GM12878 (cell line): ENCODE measurements at regions not wholly inside any gene's neighbourhood (a gene's known extent, or its start where the extent isn't known, plus 50 kb on each side); places are given as distances from the start of the nearest gene placed in this dataset.

Experiments used
- ATAC-seq: fragments of 200-7000 bp; cut with Tn5 transposase; 3 replicates; pipeline ENCODE4 v1.9.1; 2020; ENCODE audit warnings: mild to moderate bottlenecking, moderate library complexity
- BruUV-seq: library from RNA; stranded (reverse); fragments of 400-500 nt; replicated peaks from 2 replicates; lab custom pipeline; 2021; lab: Mats Ljungman, UMichigan
- CTCF ChIA-PET: fragments of 300-600 bp; sonication (Branson Sonifier 250); formaldehyde crosslinking; extraction: SDS; loops from one replicate; lab custom pipeline; 2021; ENCODE audit warnings: inconsistent platforms; lab: Yijun Ruan, JAX
- POLR2A ChIA-PET: fragments of 350-600 bp; formaldehyde crosslinking; extraction: SDS; loops from one replicate; lab custom pipeline; 2021; ENCODE audit warnings: inconsistent platforms; lab: Charles Lee
- RAD21 ChIA-PET: fragments of 300-600 bp; sonication (Branson Sonifier 250); formaldehyde crosslinking; loops from one replicate; lab custom pipeline; 2023; ENCODE audit warnings: antibody characterized with exemption; ENCODE audit not compliant: unreplicated experiment; lab: Charles Lee
- SMC1A ChIA-PET: fragments of 300-600 bp; sonication (Branson Sonifier 250); formaldehyde crosslinking; loops from one replicate; lab custom pipeline; 2023; ENCODE audit not compliant: unreplicated experiment, uncharacterized antibody; lab: Charles Lee
- DNase-seq: peaks from one replicate; pipeline ENCODE4 v3.0.0-alpha.2; 2011; ENCODE audit warnings: low read depth, low spot score
- FAIRE-seq: peaks from 3 replicates; lab custom pipeline; 2011; peaks lifted over from hg19 to GRCh38; lab: Jason Lieb, UNC
- H2AFZ ChIP-seq: 2 replicates; pipeline ENCODE4 v1.6.0; 2011; ENCODE audit warnings: low read depth, low read length, control low read depth; ENCODE audit not compliant: control insufficient read depth
- H3K27ac ChIP-seq: 2 replicates; pipeline ENCODE4 v1.5.1; 2011; ENCODE audit warnings: control low read depth; ENCODE audit not compliant: control insufficient read depth, insufficient read depth
- H3K27me3 ChIP-seq, 2 experiments: replicated peaks in 1 of 2; 2 replicates each; pipeline versions ENCODE4 v1.6.0 to v1.6.1; 2011; ENCODE audit warnings: low read length in 1 of 2; ENCODE audit not compliant: control insufficient read depth in 2 of 2, insufficient read depth in 2 of 2
- H3K36me3 ChIP-seq, 2 experiments: 2 replicates each; pipeline ENCODE4 v1.5.1; 2011; ENCODE audit warnings: low read length in 1 of 2; ENCODE audit not compliant: control insufficient read depth in 2 of 2, insufficient read depth in 2 of 2
- H3K4me1 ChIP-seq: 2 replicates; pipeline ENCODE4 v1.6.1; 2011; ENCODE audit warnings: mild to moderate bottlenecking, low read length, moderate library complexity, mixed read lengths; ENCODE audit not compliant: control insufficient read depth, insufficient read depth
- H3K4me2 ChIP-seq: 2 replicates; pipeline ENCODE4 v1.6.0; 2011; ENCODE audit warnings: control low read depth; ENCODE audit not compliant: control insufficient read depth, insufficient read depth
- H3K4me3 ChIP-seq: fragments of 200-600 bp; sonication (generic); 2 replicates; pipeline ENCODE4 v1.5.1; 2016
- H3K79me2 ChIP-seq: 2 replicates; pipeline ENCODE4 v1.6.0; 2011; ENCODE audit warnings: low read length; ENCODE audit not compliant: control insufficient read depth, insufficient read depth
- H3K9ac ChIP-seq: 2 replicates; pipeline ENCODE4 v1.8.0; 2011; ENCODE audit warnings: low read length, control low read depth, mixed read lengths; ENCODE audit not compliant: control insufficient read depth, insufficient read depth
- H3K9me3 ChIP-seq: replicated peaks from 3 replicates; pipeline ENCODE4 v1.5.1; 2011; ENCODE audit warnings: mild to moderate bottlenecking, low read length; ENCODE audit not compliant: control insufficient read depth, insufficient read depth
- H4K20me1 ChIP-seq: 2 replicates; pipeline ENCODE4 v1.6.0; 2011; ENCODE audit not compliant: control insufficient read depth, insufficient read depth
- BCL3 ChIP-seq: IDR thresholded peaks from 2 replicates; pipeline ENCODE4 v1.6.1; 2011; ENCODE audit warnings: borderline replicate concordance, low read depth, mild to moderate bottlenecking, moderate library complexity, low read length; ENCODE audit not compliant: insufficient read depth, poor library complexity, severe bottlenecking
- CUX1 ChIP-seq: IDR thresholded peaks from 2 replicates; pipeline ENCODE4 v1.6.1; 2012; ENCODE audit warnings: improper control_type of control experiment, low read depth, low read length; ENCODE audit not compliant: insufficient replicate concordance
- E2F8 ChIP-seq: fragments of 450-650 bp; IDR thresholded peaks from 2 replicates; pipeline ENCODE4 v1.6.1; 2018; ENCODE audit warnings: mild to moderate bottlenecking, low read depth, moderate library complexity; ENCODE audit not compliant: partially characterized antibody
- ETV6 ChIP-seq, 2 experiments: fragments of 450-650 bp in 1 of 2; IDR thresholded peaks in 1 of 2; conservative IDR thresholded peaks in 1 of 2; 2 replicates each; pipeline ENCODE4 v1.6.1; 2014; ENCODE audit warnings: antibody characterized with exemption in 1 of 2, borderline replicate concordance in 1 of 2, low read depth in 1 of 2, mild to moderate bottlenecking in 1 of 2, moderate library complexity in 1 of 2
- POLR2A ChIP-seq: IDR thresholded peaks from 2 replicates; pipeline ENCODE4 v1.6.1; 2011; ENCODE audit warnings: low read depth, mild to moderate bottlenecking, low read length
- RCOR1 ChIP-seq: conservative IDR thresholded peaks from 2 replicates; pipeline ENCODE4 v1.6.1; 2012; ENCODE audit warnings: low read depth, low read length, improper control_type of control experiment
- RELA ChIP-seq: fragments of 450-650 bp; IDR thresholded peaks from 2 replicates; pipeline ENCODE4 v1.8.0; 2014; ENCODE audit warnings: borderline replicate concordance; ENCODE audit not compliant: partially characterized antibody
- SMAD5 ChIP-seq: IDR thresholded peaks from 2 replicates; pipeline ENCODE4 v1.6.1; 2016; ENCODE audit warnings: antibody characterized with exemption, low read depth
- SRF ChIP-seq, 2 experiments: IDR thresholded peaks; 2 replicates each; pipeline ENCODE4 v1.6.1; 2011; ENCODE audit warnings: low read depth in 2 of 2, low read length in 2 of 2, mild to moderate bottlenecking in 1 of 2, moderate library complexity in 1 of 2
- WGBS: methylation state at CpG from one replicate; pipeline ENCODE4 v1.1.6; 2016; ENCODE audit warnings: low lambda C conversion rate; ENCODE audit not compliant: insufficient replicate concordance, insufficient coverage; ENCODE audit errors: missing lambda C conversion rate; 5-methylcytosine and 5-hydroxymethylcytosine counted together
- in situ Hi-C: fragments of 300-500 bp; cut with MboI; formaldehyde crosslinking; loops from 9 replicates; pipeline ENCODE4 v1.14.3; 2018; ENCODE audit warnings: mixed read lengths
- intact Hi-C: fragments of 100-400 bp; cut with micrococcal nuclease; formaldehyde crosslinking; loops from one replicate; pipeline ENCODE4 v1.14.2; 2022; ENCODE audit not compliant: unreplicated experiment

- no peak for TF ChIP-seq E2F8
Observed at GRCh38 chr1:147847831-147848230, 54.8 kb upstream of the GJA8 start (continued).

- TF ChIP-seq BCL3, result peak; percentile 27
- TF ChIP-seq SRF (IDR thresholded peaks at IDR 0.05; ENCODE audit: low read depth in 2 of 2, low read length in 2 of 2), result no peak
- TF ChIP-seq SMAD5, result no peak
- no peak for TF ChIP-seq RCOR1
- no peak for TF ChIP-seq CUX1
- TF ChIP-seq POLR2A, result no peak
- TF ChIP-seq RELA, result no peak
- TF ChIP-seq ETV6 (conservative IDR thresholded peaks at IDR 0.05 in 1 of 2, IDR thresholded peaks at IDR 0.05 in 1 of 2; ENCODE audit: borderline replicate concordance in 1 of 2, low read depth in 1 of 2), result no peak
- no peak overlapping the region for H2AFZ ChIP-seq
- no peak overlapping the region for H3K4me2 ChIP-seq
- POLR2A ChIA-PET, result no interaction called here
- H4K20me1 ChIP-seq, result no peaks in the 10 kb centered on the region
- no peak for ATAC-seq
- in situ Hi-C loops, result no loop called here
- H3K4me3 ChIP-seq, result no peak overlapping the region
- no TSS peak for BruUV-seq
- no peaks in the 10 kb centered on the region for H3K27me3 ChIP-seq
- CTCF ChIA-PET, result interaction anchor here (1.3 kb wide), 1 partner anchor 43 kb away, joined by 3 read pairs; no protein-coding TSS in a partner anchor
- no peak for DNase-seq
- H3K4me1 ChIP-seq, result no peaks in the 10 kb centered on the region
- 24% methylated on average over 4 of the region's 4 CpGs for WGBS
- no peak overlapping the region for H3K9ac ChIP-seq
- H3K9me3 ChIP-seq, result no peaks in the 10 kb centered on the region
- SMC1A ChIA-PET, result interaction anchor here (1.5 kb wide), 1 partner anchor 10 kb away, joined by 3 read pairs; no protein-coding TSS in a partner anchor
- intact Hi-C loops, result no loop called here
- no peak for FAIRE-seq
- H3K27ac ChIP-seq, result no peak overlapping the region
- H3K79me2 ChIP-seq, result no peaks in the 10 kb centered on the region
- RAD21 ChIA-PET, result no interaction called here
- H3K36me3 ChIP-seq, result no peaks in the 10 kb centered on the region
Observed at GRCh38 chr1:147849098-147849895, 53.3 kb upstream of the GJA8 start.
